ENCODE measurements at regions not wholly inside any gene's neighbourhood (a gene's known extent, or its start where the extent isn't known, plus 50 kb on each side); places are given as distances from the start of the nearest gene placed in this dataset.

DNA sequence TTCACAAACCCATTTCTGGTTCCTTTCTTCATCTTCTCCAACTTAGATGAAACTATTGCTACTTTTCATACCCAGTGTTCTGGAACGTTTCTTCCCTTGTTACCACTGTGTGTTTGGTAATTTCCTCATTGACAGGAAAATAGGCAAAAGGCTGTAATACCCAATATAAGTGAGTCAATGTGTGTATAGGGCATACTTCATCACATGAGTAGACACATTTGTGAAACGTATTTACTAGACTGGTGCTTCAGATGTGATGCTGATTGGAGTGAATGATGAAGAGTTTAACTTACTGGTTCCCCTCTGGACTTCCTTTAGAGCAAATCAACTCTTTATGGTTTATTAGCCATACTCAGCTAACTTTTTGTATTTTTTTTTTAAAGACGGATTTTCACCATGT lies 195.1 kb upstream of the ATP6AP2 start:
- TF ChIP-seq, protein P1, sequence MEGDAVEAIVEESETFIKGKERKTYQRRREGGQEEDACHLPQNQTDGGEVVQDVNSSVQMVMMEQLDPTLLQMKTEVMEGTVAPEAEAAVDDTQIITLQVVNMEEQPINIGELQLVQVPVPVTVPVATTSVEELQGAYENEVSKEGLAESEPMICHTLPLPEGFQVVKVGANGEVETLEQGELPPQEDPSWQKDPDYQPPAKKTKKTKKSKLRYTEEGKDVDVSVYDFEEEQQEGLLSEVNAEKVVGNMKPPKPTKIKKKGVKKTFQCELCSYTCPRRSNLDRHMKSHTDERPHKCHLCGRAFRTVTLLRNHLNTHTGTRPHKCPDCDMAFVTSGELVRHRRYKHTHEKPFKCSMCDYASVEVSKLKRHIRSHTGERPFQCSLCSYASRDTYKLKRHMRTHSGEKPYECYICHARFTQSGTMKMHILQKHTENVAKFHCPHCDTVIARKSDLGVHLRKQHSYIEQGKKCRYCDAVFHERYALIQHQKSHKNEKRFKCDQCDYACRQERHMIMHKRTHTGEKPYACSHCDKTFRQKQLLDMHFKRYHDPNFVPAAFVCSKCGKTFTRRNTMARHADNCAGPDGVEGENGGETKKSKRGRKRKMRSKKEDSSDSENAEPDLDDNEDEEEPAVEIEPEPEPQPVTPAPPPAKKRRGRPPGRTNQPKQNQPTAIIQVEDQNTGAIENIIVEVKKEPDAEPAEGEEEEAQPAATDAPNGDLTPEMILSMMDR (IDR thresholded peaks at IDR 0.05; ENCODE audit: insufficient read depth, low read depth, low read length, missing control alignments), result no peak
- no peak overlapping the region for H3K4me3 ChIP-seq (ENCODE audit: low read length)
- DNase-seq (ENCODE audit: low read depth), result no peak

DNA sequence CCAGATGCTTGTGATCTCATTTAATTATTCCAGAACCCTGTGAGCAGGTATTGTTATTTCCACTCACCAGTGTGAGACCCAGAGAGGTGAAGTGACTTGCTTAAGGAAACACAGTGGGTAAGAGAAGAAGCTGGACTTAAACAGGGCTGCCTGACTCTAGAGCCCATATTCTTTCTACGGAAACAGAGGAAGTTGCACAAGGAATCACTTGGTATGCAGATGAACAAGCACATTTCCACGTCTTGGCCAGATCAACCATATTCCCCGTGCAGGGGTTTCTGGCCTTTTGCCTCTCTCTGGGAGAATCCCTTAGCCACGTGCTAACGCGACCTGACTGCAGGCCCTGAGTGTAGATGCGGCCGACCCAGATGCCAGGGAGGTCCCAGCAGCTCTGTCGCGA lies 195.5 kb upstream of the ATP6AP2 start:
- TF ChIP-seq, protein P1 (IDR thresholded peaks at IDR 0.05; ENCODE audit: insufficient read depth, low read depth, low read length, missing control alignments), result no peak
- no peak for DNase-seq (ENCODE audit: low read depth)
- H3K4me3 ChIP-seq (ENCODE audit: low read length), result no peak overlapping the region

DNA sequence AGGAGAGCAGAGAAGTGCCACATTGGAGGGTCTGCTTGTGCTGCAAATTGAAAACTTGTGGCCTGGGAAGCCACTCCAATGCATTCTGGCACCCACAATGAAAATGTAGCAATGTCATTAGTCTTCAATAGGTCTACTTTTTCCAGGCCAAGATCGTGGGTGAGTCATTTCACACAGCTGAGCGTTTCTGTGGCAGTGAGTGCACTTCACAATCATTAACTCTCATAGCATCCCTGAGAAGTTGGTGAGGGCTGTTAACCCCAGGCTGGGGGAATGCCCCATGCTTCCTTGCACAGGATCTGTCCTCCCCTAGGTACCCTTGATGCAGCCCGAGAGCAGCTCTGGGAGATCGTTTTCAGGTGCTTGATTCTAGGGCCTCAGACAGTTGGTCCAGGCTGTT lies 196.8 kb upstream of the ATP6AP2 start:
- no peak overlapping the region for H3K4me3 ChIP-seq (ENCODE audit: low read length)
- DNase-seq (ENCODE audit: low read depth), result no peak
- TF ChIP-seq, protein P1 (IDR thresholded peaks at IDR 0.05; ENCODE audit: insufficient read depth, low read depth, low read length, missing control alignments), result no peak

DNA sequence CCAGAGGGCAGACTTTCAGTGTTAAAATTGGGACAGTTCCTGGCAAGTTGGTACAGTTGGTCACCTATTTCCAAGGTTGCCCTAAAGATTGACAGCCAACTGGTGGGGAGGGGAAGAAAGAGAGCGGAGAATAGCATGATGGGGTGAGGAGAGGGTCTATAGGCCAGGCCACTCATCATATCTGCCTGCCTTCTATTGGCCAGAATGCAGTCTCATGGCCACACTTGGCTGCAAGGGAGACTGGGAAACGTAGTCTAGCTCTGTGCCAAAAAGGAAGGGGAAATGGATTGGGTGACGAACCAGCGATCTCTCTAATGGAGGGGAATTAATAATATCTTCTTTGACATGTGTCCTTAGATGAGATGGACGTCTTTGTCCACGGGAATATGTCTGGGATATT lies 197.4 kb upstream of the ATP6AP2 start:
- no peak overlapping the region for H3K4me3 ChIP-seq (ENCODE audit: low read length)
- TF ChIP-seq, protein P1 (IDR thresholded peaks at IDR 0.05; ENCODE audit: insufficient read depth, low read depth, low read length, missing control alignments), result no peak
- DNase-seq (ENCODE audit: low read depth), result no peak

DNA sequence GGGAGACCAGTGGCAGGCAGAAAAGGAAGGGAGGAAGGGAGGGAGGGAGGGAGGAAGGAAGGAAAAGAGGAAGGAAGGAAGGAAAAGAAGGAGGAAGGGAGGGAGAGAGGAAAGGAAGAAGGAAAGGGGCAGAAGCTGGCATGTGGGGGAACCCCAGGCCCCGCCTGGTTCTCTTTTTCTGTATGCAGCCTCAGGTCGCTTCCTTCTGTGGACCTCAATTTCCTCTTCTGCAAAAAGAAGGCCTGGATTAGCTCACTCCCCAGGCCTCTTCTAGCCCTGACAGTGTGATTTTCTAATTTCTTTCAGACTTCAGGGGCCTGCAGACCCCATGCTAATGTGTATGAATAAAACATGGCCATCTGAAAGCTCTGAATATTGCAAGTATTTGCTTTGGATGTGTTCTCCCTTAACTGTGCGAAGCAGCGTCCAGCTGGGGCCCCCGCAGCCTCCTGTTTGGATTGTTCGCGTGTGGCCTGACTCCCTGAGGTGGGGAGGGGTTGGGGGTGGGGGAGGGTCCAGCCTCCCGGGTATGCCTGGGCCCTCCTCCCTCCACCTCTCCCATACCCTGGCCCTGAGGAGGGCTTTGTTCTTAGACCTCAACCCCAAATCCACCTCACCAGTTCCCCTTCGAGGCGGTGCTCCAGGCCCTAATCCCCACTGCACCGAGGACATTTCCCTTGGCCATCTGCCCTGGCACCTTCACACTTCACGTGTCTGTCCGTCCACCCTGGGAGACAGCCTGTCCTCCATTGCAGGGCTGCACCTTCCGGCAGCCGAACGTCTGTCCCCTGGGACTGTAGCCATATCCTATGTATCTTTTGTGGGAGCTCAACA lies 199.9 kb upstream of the ATP6AP2 start:
- TF ChIP-seq, protein P1 (IDR thresholded peaks at IDR 0.05; ENCODE audit: insufficient read depth, low read depth, low read length, missing control alignments), result no peak
- DNase-seq (ENCODE audit: low read depth), result no peak
- no peak overlapping the region for H3K4me3 ChIP-seq (ENCODE audit: low read length)

DNA sequence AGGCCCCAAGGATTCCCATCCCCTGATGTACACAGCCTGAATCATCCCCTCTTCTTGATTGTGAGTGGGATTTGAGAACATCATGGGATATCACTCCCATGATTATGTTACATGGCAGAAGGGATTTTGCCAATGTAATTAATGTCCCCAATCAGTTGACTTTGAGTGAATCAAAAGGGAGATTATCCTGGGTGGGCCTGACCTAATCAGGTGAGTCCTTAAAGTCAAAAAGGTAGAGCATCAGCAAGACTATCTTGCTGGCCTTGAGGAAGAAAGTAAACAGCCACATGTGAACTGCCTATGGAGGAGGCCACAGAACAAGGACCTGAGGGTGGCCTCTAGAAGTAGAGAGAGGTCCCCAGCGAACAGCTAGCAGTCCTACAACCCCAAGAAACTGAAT lies 203.1 kb upstream of the ATP6AP2 start:
- no peak for DNase-seq (ENCODE audit: low read depth)
- no peak overlapping the region for H3K4me3 ChIP-seq (ENCODE audit: low read length)
- TF ChIP-seq, protein P1 (IDR thresholded peaks at IDR 0.05; ENCODE audit: insufficient read depth, low read depth, low read length, missing control alignments), result no peak

DNA sequence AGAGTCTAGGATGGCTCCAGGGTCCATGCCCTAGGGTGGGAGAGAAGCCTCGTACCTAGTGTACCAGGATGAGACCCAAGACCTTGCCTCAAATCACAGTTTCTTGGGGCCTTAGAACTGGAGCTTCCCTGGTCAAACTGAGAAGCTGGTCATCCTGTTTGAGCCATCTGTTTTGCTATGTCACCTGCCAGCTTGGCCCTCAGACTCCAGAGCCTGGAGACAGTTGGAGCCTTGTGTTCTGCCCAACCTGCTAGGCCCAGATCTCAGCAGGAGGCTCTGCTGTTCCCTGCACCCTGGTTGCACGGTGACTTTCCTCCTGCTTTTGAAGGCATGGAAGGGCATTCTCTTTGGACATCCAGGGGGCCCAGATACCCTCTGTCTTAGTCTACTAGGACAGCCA lies 206.3 kb upstream of the ATP6AP2 start:
- TF ChIP-seq, protein P1 (IDR thresholded peaks at IDR 0.05; ENCODE audit: insufficient read depth, low read depth, low read length, missing control alignments), result no peak
- no peak for DNase-seq (ENCODE audit: low read depth)
- no peak overlapping the region for H3K4me3 ChIP-seq (ENCODE audit: low read length)
